ENCODE measurements at regions not wholly inside any gene's neighbourhood (a gene's known extent, or its start where the extent isn't known, plus 50 kb on each side); places are given as distances from the start of the nearest gene placed in this dataset.

- H3K9me3 ChIP-seq (ENCODE audit: control insufficient read depth, low read length) = no peaks in the 10 kb centered on the region
- no peaks in the 10 kb centered on the region for H3K27me3 ChIP-seq (ENCODE audit: control insufficient read depth, insufficient read depth, low read length)
- no peaks in the 10 kb centered on the region for H3K36me3 ChIP-seq (ENCODE audit: control insufficient read depth, insufficient read depth, low read length)
- no peak overlapping the region for H3K9ac ChIP-seq (ENCODE audit: low read length)
- H3K4me1 ChIP-seq (ENCODE audit: control insufficient read depth, insufficient read depth, low read length) = peaks cover 14% of the 10 kb centered on the region
- H3K4me3 ChIP-seq (ENCODE audit: low read length) = no peak overlapping the region
Measured at GRCh38 chr5:124061663-124062062, 549.7 kb downstream of the CSNK1G3 start.

- H3K9me3 ChIP-seq (ENCODE audit: control insufficient read depth, low read length) = no peaks in the 10 kb centered on the region
- H3K4me3 ChIP-seq (ENCODE audit: low read length) = no peak overlapping the region
- peaks cover 14% of the 10 kb centered on the region for H3K4me1 ChIP-seq (ENCODE audit: control insufficient read depth, insufficient read depth, low read length)
- no peaks in the 10 kb centered on the region for H3K27me3 ChIP-seq (ENCODE audit: control insufficient read depth, insufficient read depth, low read length)
- H3K36me3 ChIP-seq (ENCODE audit: control insufficient read depth, insufficient read depth, low read length) = no peaks in the 10 kb centered on the region
- H3K9ac ChIP-seq (ENCODE audit: low read length) = no peak overlapping the region
Measured at GRCh38 chr5:124061068-124061430, 549.1 kb downstream of the CSNK1G3 start.

- Histone ChIP-seq H3K9me3 (ENCODE audit: control insufficient read depth, low read length) (no peaks in the 10 kb centered on the region), H3K36me3 (ENCODE audit: control insufficient read depth, insufficient read depth, low read length) (no peaks in the 10 kb centered on the region), H3K9ac (ENCODE audit: low read length) (no peak overlapping the region), H3K27me3 (ENCODE audit: control insufficient read depth, insufficient read depth, low read length) (no peaks in the 10 kb centered on the region), H3K4me1 (ENCODE audit: control insufficient read depth, insufficient read depth, low read length) (peaks cover 14% of the 10 kb centered on the region), H3K4me3 (ENCODE audit: low read length) (no peak overlapping the region)
Measured at GRCh38 chr5:124060413-124061067, 548.6 kb downstream of the CSNK1G3 start.

GRCh38 chr5:124060011-124060410 lies 548.0 kb downstream of the CSNK1G3 start:
- Histone ChIP-seq H3K4me1 (ENCODE audit: control insufficient read depth, insufficient read depth, low read length) (peaks cover 14% of the 10 kb centered on the region), H3K27me3 (ENCODE audit: control insufficient read depth, insufficient read depth, low read length) (no peaks in the 10 kb centered on the region), H3K9ac (ENCODE audit: low read length) (no peak overlapping the region), H3K4me3 (ENCODE audit: low read length) (no peak overlapping the region), H3K36me3 (ENCODE audit: control insufficient read depth, insufficient read depth, low read length) (no peaks in the 10 kb centered on the region), H3K9me3 (ENCODE audit: control insufficient read depth, low read length) (no peaks in the 10 kb centered on the region)

GRCh38 chr5:124059200-124059599 lies 547.2 kb downstream of the CSNK1G3 start:
- Histone ChIP-seq H3K4me1 (ENCODE audit: control insufficient read depth, insufficient read depth, low read length) (peaks cover 14% of the 10 kb centered on the region), H3K4me3 (ENCODE audit: low read length) (no peak overlapping the region), H3K9me3 (ENCODE audit: control insufficient read depth, low read length) (no peaks in the 10 kb centered on the region), H3K9ac (ENCODE audit: low read length) (no peak overlapping the region), H3K27me3 (ENCODE audit: control insufficient read depth, insufficient read depth, low read length) (no peaks in the 10 kb centered on the region), H3K36me3 (ENCODE audit: control insufficient read depth, insufficient read depth, low read length) (no peaks in the 10 kb centered on the region)

- Histone ChIP-seq H3K4me1 (ENCODE audit: control insufficient read depth, insufficient read depth, low read length) (peaks cover 14% of the 10 kb centered on the region), H3K27me3 (ENCODE audit: control insufficient read depth, insufficient read depth, low read length) (no peaks in the 10 kb centered on the region), H3K9ac (ENCODE audit: low read length) (no peak overlapping the region), H3K9me3 (ENCODE audit: control insufficient read depth, low read length) (no peaks in the 10 kb centered on the region), H3K4me3 (ENCODE audit: low read length) (peak overlapping the region; percentile 9), H3K36me3 (ENCODE audit: control insufficient read depth, insufficient read depth, low read length) (no peaks in the 10 kb centered on the region)
Measured at GRCh38 chr5:124057724-124058231, 545.8 kb downstream of the CSNK1G3 start.

GRCh38 chr5:124056991-124057723 lies 545.2 kb downstream of the CSNK1G3 start:
- H3K27me3 ChIP-seq (ENCODE audit: control insufficient read depth, insufficient read depth, low read length) = no peaks in the 10 kb centered on the region
- no peaks in the 10 kb centered on the region for H3K36me3 ChIP-seq (ENCODE audit: control insufficient read depth, insufficient read depth, low read length)
- peaks cover 14% of the 10 kb centered on the region for H3K4me1 ChIP-seq (ENCODE audit: control insufficient read depth, insufficient read depth, low read length)
- no peaks in the 10 kb centered on the region for H3K9me3 ChIP-seq (ENCODE audit: control insufficient read depth, low read length)
- H3K4me3 ChIP-seq (ENCODE audit: low read length) = peak overlapping the region; percentile 9
- H3K9ac ChIP-seq (ENCODE audit: low read length) = no peak overlapping the region

- Histone ChIP-seq H3K4me3 (ENCODE audit: low read length) (no peak overlapping the region), H3K27me3 (ENCODE audit: control insufficient read depth, insufficient read depth, low read length) (no peaks in the 10 kb centered on the region), H3K36me3 (ENCODE audit: control insufficient read depth, insufficient read depth, low read length) (no peaks in the 10 kb centered on the region), H3K9ac (ENCODE audit: low read length) (no peak overlapping the region), H3K4me1 (ENCODE audit: control insufficient read depth, insufficient read depth, low read length) (peaks cover 14% of the 10 kb centered on the region), H3K9me3 (ENCODE audit: control insufficient read depth, low read length) (no peaks in the 10 kb centered on the region)
Measured at GRCh38 chr5:124056326-124056990, 544.5 kb downstream of the CSNK1G3 start.

- peaks cover 14% of the 10 kb centered on the region for H3K4me1 ChIP-seq (ENCODE audit: control insufficient read depth, insufficient read depth, low read length)
- no peaks in the 10 kb centered on the region for H3K9me3 ChIP-seq (ENCODE audit: control insufficient read depth, low read length)
Measured at GRCh38 chr5:124055751-124056150, 543.8 kb downstream of the CSNK1G3 start.

GRCh38 chr5:124054564-124054963 lies 542.6 kb downstream of the CSNK1G3 start:
- H3K4me1 ChIP-seq (ENCODE audit: control insufficient read depth, insufficient read depth, low read length) = peaks cover 14% of the 10 kb centered on the region
- H3K36me3 ChIP-seq (ENCODE audit: control insufficient read depth, insufficient read depth, low read length) = no peaks in the 10 kb centered on the region
- no peaks in the 10 kb centered on the region for H3K9me3 ChIP-seq (ENCODE audit: control insufficient read depth, low read length)
- no peak overlapping the region for H3K9ac ChIP-seq (ENCODE audit: low read length)
- no peaks in the 10 kb centered on the region for H3K27me3 ChIP-seq (ENCODE audit: control insufficient read depth, insufficient read depth, low read length)
- no peak overlapping the region for H3K4me3 ChIP-seq (ENCODE audit: low read length)

More at GRCh38 chr5:124055751-124056150, 543.8 kb downstream of the CSNK1G3 start:
- no peaks in the 10 kb centered on the region for H3K27me3 ChIP-seq (ENCODE audit: control insufficient read depth, insufficient read depth, low read length)
- H3K4me3 ChIP-seq (ENCODE audit: low read length) = no peak overlapping the region
- H3K36me3 ChIP-seq (ENCODE audit: control insufficient read depth, insufficient read depth, low read length) = no peaks in the 10 kb centered on the region
- no peak overlapping the region for H3K9ac ChIP-seq (ENCODE audit: low read length)

GRCh38 chr5:124053340-124053739 lies 541.4 kb downstream of the CSNK1G3 start:
- no peaks in the 10 kb centered on the region for H3K36me3 ChIP-seq (ENCODE audit: control insufficient read depth, insufficient read depth, low read length)
- no peak overlapping the region for H3K9ac ChIP-seq (ENCODE audit: low read length)
- no peaks in the 10 kb centered on the region for H3K9me3 ChIP-seq (ENCODE audit: control insufficient read depth, low read length)
- H3K4me3 ChIP-seq (ENCODE audit: low read length) = no peak overlapping the region
- H3K27me3 ChIP-seq (ENCODE audit: control insufficient read depth, insufficient read depth, low read length) = no peaks in the 10 kb centered on the region
- H3K4me1 ChIP-seq (ENCODE audit: control insufficient read depth, insufficient read depth, low read length) = peaks cover 14% of the 10 kb centered on the region

- no peak overlapping the region for H3K4me3 ChIP-seq (ENCODE audit: low read length)
- H3K27me3 ChIP-seq (ENCODE audit: control insufficient read depth, insufficient read depth, low read length) = no peaks in the 10 kb centered on the region
- H3K36me3 ChIP-seq (ENCODE audit: control insufficient read depth, insufficient read depth, low read length) = no peaks in the 10 kb centered on the region
- H3K4me1 ChIP-seq (ENCODE audit: control insufficient read depth, insufficient read depth, low read length) = peaks cover 5% of the 10 kb centered on the region
- H3K9me3 ChIP-seq (ENCODE audit: control insufficient read depth, low read length) = no peaks in the 10 kb centered on the region
- H3K9ac ChIP-seq (ENCODE audit: low read length) = no peak overlapping the region
Measured at GRCh38 chr5:124052201-124052600, 540.2 kb downstream of the CSNK1G3 start.

Data from mucosa of stomach (tissue), 1 donor.